Stimulated activated CD4-positive, alpha-beta T cell treated with anti-CD3 and anti-CD28 coated beads, Interleukin-4, amount 100 ng/mL, for 4 hours (primary cell): ENCODE measurements at regions not wholly inside any gene's neighbourhood (a gene's known extent, or its start where the extent isn't known, plus 50 kb on each side); places are given as distances from the start of the nearest gene placed in this dataset.
A peak's percentile ranks its signal among the peaks of the same experiment; 100 is the strongest.
"Not testable (repeated sequence)": the region's sequence is repeated elsewhere in the genome, so short reads cannot be mapped to it uniquely, and the experiment has no call there.

Experiments
- DNase-seq, 2 experiments: peaks; one replicate each; pipeline ENCODE4 v3.0.0-alpha.2; 2020

DNA sequence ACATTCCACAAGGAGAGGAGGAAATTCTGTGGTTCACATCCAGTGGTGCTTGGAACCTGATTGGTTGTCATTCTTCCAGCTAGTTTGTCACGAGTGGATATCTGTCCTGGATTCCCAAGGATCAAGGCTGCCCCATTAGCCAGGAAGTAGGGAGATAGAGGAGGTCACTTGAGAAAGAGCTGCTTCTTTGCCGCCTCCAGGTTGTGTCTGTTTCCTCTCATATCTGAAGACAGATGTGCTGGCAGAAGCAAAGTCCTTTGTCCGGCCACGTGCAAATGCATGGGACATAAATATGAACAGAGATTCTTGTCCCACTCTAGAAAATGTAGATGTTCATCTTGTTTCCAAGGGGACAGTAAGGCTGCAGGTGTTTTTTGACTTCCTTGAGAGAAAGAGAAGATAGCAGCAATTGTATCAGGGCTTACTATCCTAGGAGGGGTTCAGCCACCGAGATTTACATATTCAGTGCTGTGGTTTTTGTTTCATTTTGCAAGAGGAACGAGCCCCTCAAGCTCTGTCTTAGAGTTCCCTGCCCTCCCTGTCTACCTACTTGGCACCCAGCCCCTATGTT is 174.4 kb downstream of the RPIA start:
- no peak for DNase-seq

DNA sequence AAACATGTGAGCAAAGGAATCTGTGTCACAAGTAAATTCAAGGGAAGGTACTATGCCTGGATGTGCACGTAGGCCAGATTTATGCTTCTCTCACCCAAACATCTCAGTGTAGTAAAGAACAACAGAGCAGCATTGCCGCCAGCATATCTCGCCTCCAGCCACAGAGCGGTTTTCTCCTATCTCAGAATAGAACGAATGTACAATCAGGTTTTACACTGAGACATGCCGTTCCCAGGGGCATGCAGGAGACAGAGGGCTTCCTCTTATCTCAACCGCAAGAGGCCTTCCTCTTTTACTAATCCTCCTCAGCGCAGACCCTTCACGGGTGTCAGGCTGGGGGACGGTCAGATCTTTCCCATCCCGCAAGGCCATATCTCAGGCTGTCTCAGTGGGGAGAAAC is 175.3 kb downstream of the RPIA start:
- DNase-seq: no peak

DNA sequence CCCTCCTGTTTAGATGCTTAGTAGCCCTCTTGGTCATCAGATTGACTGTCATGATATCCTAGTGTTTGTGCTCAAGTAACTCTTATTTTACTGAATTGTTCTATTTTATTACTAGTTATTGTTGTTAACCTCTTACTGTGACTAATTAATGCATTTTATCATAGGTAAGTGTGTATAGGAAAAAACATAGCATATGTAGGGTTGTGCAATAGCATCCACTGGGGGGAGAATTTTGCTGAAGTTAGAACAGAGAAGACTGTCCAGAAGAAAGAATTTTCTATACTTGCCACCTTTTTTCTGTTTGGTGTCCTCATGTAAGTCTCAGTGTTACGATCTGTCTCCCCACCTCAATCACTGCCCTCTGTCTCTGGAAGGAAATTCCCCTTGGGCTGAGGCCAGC is 177.4 kb downstream of the RPIA start:
- no peak for DNase-seq

DNA sequence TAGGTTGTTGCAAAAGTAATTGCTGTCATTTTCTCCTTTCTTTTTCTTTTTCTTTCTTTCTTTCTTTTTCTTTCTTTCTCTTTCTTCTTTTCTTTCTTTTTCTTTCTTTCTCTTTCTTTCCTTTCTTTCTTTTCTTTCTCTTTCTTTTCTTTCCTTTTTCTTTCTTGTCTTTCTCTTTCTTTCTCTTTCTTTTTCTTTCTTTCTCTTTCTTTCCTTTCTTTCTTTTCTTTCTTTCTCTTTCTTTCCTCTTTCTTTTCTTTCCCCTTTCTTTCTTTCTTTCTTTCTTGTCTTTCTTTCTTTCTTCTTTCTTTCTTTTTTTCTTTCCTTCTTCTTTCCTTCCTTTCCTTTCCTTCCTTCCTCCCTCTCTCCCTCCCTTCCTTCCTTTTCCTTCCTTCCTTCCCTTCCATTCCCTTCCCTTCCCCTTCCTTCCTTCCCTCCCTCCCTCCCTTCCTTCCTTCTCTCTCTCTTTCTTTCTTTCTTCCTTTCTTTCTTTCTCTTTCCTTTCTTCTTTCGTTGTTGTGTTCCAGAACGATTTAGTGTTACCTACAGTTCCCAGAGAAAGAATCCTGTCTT is 178.9 kb downstream of the RPIA start:
- DNase-seq: no peak

DNA sequence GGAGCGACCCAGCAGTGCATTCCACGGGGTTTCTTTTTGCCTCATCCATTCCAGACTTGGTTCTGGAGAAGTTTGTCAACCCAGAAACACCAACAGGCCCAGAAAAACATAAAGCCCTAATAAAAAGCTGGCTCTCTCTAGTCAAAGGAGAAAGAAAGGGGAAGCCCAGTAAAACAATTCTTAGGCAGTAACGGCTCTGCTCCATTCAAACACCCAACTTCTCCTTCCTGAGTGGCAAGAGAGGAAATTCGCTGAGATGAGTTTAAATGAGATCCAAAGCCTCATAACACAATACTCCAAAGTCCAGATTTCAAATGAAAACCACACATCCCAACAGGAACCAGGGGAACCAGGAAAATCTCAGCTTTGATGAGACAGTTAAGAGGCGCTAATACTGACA is 179.9 kb downstream of the RPIA start:
- no peak for DNase-seq

DNA sequence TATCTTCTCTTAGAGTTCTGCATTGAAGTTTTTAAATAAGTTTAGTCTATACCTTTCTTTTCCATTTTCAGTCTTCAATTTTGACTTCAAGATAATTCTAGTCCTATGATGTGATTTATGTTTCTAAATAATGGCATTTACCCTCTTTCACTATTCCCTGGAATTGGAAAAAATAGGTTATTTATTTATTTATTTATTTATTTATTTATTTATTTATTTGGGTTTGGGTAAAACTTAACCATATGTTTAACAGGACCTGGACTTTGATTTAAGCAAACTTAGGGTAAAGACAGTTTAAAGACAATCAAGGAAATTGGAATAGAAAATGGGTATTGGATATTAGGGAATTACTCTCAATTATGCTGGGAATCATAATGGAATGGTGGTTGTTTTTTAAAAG is 182.1 kb downstream of the RPIA start:
- no peak for DNase-seq

DNA sequence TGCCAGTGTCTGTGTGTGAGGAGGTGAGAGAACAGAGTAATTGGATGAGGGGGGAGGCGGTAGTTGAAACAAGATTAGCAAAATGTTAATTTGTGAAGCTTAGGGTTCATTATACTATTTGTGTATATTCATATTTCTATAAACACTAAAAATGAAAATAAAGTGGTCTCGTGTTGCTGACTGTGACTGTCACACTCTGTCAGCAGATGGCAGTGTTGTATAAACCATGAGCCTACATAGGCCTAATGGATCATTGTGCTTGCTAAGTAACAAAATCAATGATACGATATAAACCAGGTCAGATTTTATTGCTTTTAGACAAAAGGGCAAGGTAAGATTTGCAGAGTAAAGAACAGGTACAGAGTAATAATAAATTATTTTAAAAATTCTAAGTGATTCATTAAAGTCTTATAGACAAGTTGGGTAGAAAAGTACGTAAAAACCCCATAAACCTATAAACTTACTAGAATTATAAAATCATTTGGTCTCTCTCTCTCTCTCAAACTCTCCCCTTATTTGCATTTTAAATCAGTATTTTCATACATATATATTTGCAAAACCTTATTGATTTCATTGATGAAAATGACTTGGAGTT is 182.7 kb downstream of the RPIA start:
- DNase-seq: peak; percentile 7 to 36

DNA sequence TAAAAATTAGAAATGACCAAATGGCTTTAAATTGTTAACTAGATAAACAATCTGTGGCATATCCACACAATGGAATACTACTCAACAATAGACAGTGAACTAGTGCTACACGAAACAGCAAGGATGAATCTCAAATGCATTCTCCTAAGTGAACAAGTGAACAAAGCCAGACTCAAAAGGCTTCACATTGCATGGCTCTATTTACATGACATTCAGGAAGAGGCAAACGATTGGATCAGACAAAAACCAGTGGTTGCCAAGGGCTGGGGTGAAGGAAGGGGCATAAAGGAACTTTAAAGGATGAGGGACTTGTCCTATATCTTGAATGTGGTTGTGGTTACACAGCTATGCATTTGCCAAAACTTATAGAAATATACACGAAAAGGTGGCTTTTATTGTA is 184.3 kb downstream of the RPIA start:
- no peak for DNase-seq

DNA sequence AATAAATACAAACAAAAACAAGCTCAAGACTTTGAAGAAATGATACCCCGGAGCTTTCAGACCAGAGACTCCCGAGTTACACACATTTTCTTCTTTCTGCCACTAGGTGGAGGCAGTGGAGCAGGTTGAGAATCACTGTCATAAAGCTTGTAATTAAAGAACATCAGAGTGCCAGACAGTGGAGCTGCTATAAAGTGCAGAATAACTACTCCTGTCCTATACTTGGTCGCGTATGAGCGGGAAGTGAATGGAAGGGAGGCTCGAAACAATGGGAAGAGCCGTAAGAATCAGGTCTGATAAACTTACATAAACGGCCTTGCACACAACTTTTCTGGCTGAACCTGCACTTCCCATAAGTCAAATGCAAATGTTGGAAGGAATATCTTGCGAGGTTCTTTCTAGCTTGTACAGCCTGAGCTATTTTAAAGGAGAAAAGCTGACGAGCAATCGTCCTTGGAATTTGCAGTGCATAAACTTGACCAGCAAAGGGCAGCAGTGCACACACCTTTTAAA is 189.0 kb downstream of the RPIA start:
- DNase-seq: no peak

DNA sequence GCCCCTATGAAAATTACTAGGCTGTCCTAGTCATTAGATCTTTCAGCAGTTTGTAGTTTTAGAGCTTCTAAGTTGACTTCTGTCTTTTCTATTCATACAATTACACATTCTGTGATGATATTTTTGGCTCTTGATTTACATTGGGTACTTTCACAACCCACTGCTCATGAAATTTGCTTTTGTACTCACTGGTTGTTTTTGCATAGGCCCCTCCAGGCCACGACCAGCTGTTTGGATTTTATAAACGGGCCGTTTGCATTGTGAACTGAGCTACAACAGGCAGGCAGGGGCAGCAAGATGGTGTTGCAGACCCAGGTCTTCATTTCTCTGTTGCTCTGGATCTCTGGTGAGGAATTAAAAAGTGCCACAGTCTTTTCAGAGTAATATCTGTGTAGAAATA is 193.8 kb downstream of the RPIA start:
- DNase-seq: no peak

DNA sequence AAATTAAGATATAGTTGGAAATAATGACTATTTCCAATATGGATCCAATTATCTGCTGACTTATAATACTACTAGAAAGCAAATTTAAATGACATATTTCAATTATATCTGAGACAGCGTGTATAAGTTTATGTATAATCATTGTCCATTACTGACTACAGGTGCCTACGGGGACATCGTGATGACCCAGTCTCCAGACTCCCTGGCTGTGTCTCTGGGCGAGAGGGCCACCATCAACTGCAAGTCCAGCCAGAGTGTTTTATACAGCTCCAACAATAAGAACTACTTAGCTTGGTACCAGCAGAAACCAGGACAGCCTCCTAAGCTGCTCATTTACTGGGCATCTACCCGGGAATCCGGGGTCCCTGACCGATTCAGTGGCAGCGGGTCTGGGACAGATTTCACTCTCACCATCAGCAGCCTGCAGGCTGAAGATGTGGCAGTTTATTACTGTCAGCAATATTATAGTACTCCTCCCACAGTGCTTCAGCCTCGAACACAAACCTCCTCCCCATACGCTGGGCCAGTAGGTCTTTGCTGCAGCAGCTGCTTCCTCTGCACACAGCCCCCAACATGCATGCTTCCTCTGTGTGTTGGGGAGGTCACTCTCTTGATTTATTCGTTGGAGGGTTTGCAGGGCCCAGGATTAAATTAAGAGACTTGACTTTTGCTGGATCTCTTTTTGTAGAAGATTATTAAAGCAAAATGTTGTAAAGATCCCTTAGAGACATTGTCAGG is 194.4 kb downstream of the RPIA start:
- DNase-seq: no peak

DNA sequence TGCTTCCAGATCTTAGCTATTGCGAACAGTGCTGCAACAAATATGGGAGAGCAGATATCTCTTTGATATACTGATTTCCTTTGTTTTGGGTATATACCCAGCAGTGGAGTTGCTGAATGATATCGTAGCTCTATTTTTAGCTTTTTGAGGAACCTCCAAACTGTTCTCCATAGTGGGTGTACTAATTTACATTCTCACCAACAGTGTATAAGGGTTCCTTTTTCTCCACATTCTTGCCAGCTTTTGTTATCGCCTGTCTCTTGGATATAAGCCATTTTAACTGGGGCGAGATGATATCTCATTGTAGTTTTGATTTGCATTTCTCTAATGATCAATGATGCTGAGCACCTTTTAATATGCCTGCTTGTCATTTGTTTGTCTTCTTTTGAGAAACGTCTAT is 196.0 kb downstream of the RPIA start:
- not testable (repeated sequence) for DNase-seq

DNA sequence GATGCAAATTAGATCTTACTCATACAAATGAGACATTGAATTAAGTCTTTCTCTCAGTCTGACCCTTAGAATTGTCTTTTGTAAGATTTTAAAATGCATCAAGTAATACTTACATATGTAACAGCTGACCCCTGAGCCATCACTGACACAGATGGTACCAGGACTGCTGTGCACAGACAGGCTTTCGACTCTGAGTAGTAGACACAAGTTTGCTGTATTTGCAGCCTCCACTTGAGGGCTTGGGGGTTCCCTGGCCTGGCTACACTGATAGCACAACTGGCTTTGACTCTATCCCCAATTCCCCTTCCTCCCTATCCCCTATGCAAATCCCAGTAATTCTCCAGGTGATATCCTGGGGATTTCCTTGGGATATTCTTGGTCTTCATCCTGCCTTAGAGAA is 200.7 kb downstream of the RPIA start:
- no peak for DNase-seq

DNA sequence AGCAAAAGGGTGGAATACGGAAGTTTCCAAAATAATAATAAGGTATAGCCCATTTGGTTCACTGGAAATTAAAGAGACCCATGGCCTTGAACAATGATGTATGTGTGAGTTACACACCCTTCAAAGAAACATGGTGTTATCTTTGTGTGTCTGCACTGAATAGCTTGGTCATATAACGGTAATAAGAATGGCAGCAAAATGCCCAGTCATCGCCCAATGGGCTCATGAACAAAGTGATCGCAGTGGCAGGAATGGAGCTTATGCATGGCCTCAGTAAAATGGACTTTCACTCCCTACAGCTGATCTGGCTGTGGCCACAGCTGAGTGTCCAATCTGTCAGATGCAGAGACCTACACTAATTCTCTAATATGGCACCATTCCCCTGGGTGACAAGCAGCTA is 201.3 kb downstream of the RPIA start:
- no peak for DNase-seq

DNA sequence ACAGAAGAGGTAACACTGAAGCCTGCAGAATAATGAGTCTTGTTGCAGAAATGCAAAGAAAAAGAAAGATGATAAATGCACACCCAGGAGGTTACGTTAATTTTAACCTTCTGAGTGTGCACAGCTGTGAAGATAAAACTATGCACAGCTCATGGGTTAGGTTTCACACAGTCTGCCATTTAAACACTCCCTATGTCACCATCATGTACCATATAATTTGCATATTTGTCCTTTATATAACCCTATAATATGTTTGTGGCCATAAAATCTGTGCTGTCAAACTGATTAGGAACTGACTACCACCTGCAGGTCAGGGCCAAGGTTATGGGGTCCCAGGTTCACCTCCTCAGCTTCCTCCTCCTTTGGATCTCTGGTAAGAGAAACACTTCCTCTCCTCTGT is 205.5 kb downstream of the RPIA start:
- DNase-seq: no peak

DNA sequence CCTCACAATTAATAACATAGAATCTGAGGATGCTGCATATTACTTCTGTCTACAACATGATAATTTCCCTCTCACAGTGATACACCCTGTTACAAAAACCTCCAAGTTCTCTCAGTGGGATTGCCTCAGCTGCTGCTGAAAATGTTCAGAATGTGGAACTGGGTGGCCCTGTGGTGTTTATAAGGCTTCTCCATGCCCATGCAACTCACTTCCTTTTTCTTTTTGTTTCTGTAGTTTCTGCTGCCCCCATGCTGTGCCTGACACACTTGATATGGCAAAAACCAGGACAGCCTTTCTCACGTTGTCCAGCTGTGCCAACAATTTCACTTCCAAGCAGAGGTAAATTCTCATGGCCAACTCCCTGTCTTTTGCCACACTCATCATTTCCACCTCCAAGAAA is 206.2 kb downstream of the RPIA start:
- no peak for DNase-seq

DNA sequence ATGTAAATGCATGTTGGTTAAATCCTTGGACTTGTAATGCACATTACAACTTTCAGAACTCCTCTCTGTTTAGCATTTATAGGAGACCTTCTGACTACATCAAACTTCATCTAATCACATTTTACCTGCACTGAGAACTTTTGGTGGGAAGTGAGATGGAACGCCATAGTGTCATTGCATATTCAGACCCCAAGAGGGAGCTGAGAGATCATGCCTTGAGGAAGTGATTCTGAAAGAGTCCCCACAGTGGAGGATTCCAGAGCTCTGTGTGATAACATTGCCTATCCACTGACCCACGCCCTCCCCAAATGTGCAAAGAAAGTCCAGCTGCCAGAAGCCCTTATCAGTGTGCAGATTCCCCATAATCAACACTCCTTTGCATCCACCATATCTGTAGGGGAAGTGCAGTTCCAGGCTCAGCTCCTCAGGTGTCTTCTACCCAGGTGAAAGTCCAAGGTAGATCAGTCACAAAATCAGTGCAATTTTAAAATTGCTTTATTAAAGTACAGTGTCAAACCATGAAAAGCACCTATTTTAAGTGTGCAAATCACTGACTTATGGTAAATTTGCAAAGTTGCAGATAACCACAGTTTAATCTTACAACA is 212.4 kb downstream of the RPIA start:
- no peak for DNase-seq

DNA sequence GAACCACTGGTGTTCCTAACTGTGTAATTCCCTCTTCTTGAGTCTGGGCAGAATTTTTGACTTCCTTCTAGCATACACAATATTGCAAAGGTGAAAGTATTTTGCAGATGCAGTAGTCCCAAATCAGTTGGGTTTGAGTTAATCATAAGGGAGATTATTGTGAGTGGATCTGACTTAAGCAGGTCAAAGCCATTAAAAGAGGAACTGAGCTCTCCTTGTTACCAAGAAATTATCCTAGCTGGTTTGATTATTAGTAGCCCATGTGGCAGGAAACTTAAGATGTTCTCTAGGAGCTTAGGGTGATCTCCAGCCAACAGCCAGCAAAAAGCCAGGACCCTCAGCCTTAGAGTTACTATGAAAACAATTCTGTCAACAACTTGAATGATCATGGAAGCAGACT is 221.8 kb downstream of the RPIA start:
- no peak for DNase-seq

DNA sequence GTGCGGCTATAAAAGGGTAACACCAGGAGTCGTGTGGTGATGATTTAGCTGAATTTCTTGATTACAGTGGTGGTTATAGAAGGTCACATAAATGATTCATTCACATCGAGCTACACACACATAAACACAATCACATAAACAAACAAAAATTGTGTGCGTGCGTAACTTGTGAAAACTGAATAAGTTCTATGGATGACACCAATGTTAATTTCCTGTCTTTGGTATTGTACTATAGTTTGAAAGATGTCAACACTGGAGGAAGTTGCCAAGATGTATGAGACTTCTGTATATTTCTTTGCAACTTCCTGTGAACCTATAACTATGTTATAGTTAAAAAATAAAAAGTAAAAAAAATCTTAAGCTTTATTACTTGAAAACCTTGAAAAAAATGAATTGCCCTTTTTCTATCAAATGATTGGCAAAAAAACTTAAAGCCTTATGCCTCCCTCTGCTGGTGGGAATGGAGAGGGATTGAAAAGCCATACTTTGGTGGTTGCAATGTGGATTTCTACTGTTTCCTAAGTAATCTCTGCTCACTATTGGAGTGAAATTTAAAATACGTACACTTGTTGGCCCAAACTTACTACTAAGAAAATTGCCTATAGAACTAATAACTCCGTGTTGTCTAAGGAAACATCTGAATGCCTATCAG is 227.7 kb downstream of the RPIA start:
- no peak for DNase-seq

DNA sequence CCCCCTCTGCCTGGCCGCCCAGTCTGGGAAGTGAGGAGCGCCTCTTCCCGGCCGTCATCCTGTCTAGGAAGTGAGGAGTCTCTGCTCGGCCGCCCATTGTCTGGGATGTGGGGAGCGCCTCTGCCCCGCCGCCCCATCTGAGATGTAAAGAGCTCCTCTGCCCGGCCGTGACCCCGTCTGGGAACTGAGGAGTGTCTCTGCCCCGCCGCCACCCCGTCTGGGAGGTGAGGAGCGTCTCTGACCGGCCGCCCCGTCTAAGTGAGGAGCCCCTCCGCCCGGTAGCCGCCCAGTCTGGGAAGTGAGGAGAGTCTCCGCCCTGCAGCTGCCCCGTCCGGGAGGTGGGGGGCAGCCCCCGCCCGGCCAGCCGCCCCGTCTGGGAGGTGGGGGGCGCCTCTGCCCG is 228.9 kb downstream of the RPIA start:
- not testable (repeated sequence) for DNase-seq

DNA sequence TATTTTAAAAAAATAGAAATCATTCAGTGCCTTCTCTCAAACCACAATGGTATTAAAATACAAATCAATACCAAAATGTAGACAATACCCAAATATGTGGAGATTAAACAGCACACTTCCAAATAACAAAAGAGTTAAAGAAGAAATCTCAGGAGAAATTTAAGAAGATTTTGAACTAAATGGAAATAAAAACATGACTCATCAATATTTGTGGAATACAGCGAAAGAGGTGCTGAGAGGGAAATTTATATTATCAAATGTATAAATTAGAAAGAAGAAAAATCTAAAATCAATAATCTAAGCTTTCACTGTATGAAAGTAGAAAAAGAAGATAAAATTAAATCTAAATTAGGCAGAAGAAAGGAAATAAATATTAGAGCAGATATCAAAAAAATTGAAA is 233.1 kb downstream of the RPIA start:
- DNase-seq: no peak

DNA sequence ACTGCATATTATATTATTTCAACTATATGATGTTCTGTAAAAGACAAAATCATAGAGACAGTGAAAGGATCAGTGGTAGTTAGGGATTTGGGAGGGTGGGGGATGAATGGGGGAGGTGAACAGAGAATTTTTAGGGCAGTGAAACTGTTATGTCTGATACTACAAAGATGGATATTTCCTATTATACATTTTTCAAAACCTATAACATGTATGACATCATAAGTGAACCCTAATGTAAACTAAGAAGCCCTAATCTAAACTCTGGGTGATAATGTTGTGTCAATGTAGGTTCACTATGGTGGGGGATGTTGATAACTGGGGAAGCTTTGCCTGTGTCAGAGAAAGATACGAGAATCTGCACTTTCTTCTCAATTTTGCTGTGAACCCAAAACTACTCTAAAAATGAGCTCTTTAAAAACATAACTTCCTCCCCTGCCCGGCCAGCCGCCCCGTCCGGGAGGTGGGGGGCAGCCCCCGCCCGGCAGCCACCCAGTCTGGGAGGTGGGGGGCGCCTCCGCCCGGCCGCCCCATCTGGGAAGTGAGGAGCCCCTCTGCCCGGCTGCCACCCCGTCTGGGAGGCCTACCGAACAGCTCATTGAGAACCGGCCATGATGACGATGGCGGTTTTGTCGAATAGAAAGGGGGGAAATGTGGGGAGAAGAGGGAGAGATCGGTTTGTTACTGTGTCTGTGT is 234.4 kb downstream of the RPIA start:
- DNase-seq: no peak

DNA sequence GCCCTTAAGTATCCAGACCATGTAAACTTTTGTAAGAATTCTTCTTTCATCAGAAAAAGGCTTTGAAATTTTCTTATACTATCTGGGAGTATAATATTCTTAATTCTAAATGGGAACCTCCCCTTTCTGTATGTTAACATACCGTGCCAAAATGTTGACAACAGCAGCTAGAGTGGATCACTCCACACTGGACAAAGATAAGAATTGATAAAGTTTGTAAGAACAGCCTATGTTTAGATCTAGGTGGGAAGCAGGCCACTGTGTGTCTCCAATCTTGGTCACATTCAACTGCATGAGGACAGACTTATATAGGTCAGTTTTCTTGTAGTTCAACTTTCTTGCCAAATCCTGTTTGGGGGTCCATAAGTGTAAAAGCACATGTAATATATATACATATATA is 235.7 kb downstream of the RPIA start:
- DNase-seq: no peak
